Motor neuron (in vitro differentiated cells): ENCODE measurements at regions not wholly inside any gene's neighbourhood (a gene's known extent, or its start where the extent isn't known, plus 50 kb on each side); places are given as distances from the start of the nearest gene placed in this dataset.

Source experiments
- ATAC-seq, 8 experiments: fragments of 200-7000 bp; cut with Tn5 transposase; replicated peaks in 6 of 8; 2 replicates each; pipeline ENCODE4 v1.8.0; 2021; ENCODE audit warnings: mild to moderate bottlenecking in 8 of 8, moderate library complexity in 8 of 8
- H3K27ac ChIP-seq, 2 donors: fragments of 250-450 bp; sonication (Bioruptor Pico); 2 replicates each; pipeline ENCODE4 v1.9.0; 2021; ENCODE audit warnings: antibody characterized with exemption in 2 of 2, mild to moderate bottlenecking in 2 of 2, moderate library complexity in 1 of 2
- H3K4me1 ChIP-seq, 2 donors: fragments of 250-450 bp; sonication (Bioruptor Pico); replicated peaks in 1 of 2; 2 replicates each; pipeline ENCODE4 v1.6.1; 2021; ENCODE audit warnings: antibody characterized with exemption in 2 of 2, mild to moderate bottlenecking in 2 of 2, moderate library complexity in 1 of 2
- H3K4me3 ChIP-seq, 5 donors: fragments of 250-450 bp; sonication (Bioruptor Pico); 2 replicates each; pipeline ENCODE4 v1.9.0; 2021; ENCODE audit warnings: antibody characterized with exemption in 5 of 5, mild to moderate bottlenecking in 5 of 5, moderate library complexity in 4 of 5
- WGBS, 10 experiments: fragments of 450-650 bp; shearing (Covaris generic); methylation state at CpG; one replicate each; pipeline ENCODE4 v1.0.0; 2022; 5-methylcytosine and 5-hydroxymethylcytosine counted together
- in situ Hi-C, 9 experiments: fragments of 400-800 bp; cut with MboI; loops; one replicate each; pipeline ENCODE4 v1.15.0; 2021; ENCODE audit warnings: low sequenced_read_pairs in 9 of 9, low pct_unique_long_range_greater_than_20kb in 2 of 9; ENCODE audit not compliant: unreplicated experiment in 9 of 9

- Histone ChIP-seq H3K4me1 (peaks cover 10 to 16% of the 10 kb centered on the region in 2 donors), H3K4me3 (no peak overlapping the region), H3K27ac (no peak overlapping the region)
- no peak for ATAC-seq
- in situ Hi-C loops, result no loop called here
- WGBS, 10 experiments, result 40 to 100% (median 77%) methylated on average over 1 to 10 of the region's 16 CpGs; no CpG with 5 or more reads in 5 of the 10 experiments
Measured at GRCh38 chr3:13163848-13164382, 90.7 kb upstream of the IQSEC1 start.

- Histone ChIP-seq H3K4me3 (no peak overlapping the region), H3K27ac (no peak overlapping the region), H3K4me1 (peaks cover 10 to 16% of the 10 kb centered on the region in 2 donors)
- in situ Hi-C loops, result no loop called here
- WGBS, 10 experiments, result 0 to 100% (median 58%) methylated on average over 1 of the region's 9 CpGs; no CpG with 5 or more reads in 6 of the 10 experiments
- no peak for ATAC-seq
Measured at GRCh38 chr3:13162549-13163320, 89.5 kb upstream of the IQSEC1 start.

GRCh38 chr3:13161771-13162535 is 88.7 kb upstream of the IQSEC1 start:
- 80 to 100% (median 84%) methylated on average over 1 to 8 of the region's 18 CpGs; no CpG with 5 or more reads in 5 of the 10 experiments for WGBS, 10 experiments
- peak in 1 of 8 experiments; percentile 20 for ATAC-seq
- Histone ChIP-seq H3K27ac (no peak overlapping the region), H3K4me3 (no peak overlapping the region), H3K4me1 (peaks cover 10 to 16% of the 10 kb centered on the region in 2 donors)
- in situ Hi-C loops, result no loop called here

DNA sequence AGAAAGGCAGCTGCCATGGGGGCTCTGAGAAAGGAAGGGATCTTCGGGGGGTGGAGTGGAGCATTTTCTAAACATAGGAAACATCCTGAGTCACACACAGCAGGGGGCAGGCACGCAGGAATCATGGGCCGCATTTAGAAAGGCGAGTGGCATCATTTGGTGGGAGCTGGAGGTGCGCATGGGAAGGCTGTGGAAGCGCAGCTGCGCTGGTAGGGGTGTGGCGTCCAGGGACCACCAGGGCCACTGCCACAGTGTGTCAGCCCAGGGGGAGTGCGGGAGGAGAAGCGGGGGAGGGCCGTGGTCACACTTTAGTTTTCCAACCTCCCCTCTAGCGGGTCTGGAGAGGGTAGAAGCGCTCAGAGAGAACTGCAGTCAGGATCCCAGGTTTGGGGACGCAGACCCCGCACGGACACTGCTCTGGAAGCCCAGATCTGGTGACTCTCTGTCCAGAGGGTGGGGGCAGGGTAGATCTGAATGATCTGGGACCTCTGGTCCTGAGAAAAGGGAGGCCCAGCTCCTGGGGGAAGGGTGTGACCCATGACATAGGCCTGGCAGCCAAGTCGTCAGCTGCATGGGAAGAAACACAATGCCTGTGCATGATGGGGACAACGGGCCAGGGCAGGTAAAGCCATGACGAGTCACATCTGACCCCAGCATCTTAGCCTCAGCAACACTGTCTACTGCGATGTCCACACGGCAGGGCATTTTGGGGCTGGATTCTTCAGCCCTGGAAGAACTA is 88.0 kb upstream of the IQSEC1 start:
- peaks cover 10 to 16% of the 10 kb centered on the region in 2 donors for H3K4me1 ChIP-seq
- no peak overlapping the region for H3K27ac ChIP-seq
- peak; percentile 10 to 63 (median 42) for ATAC-seq
- no peak overlapping the region for H3K4me3 ChIP-seq
- WGBS, 10 experiments, result 33 to 82% (median 50%) methylated on average over 1 to 5 of the region's 21 CpGs; no CpG with 5 or more reads in 4 of the 10 experiments
- in situ Hi-C loops, result no loop called here

DNA sequence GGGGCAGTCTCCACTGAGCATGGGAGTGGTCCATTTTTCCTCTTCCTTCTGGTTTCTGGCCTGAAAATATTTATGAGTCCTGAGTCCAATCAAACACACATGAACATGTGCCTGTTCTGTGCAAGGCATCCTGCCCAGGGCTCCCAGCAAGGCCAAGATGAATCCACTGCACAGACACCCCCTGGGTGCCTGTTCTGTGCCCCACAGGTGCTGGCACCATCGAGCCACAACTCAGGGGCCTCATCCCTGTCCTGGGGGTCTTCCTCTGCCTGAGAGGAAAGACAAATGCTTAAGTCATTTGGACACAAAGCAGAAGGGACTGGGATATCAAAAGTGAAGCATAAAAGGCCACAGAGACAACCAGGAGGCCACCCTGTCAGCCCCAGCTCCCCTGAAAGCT is 87.4 kb upstream of the IQSEC1 start:
- in situ Hi-C loops, result no loop called here
- no peak overlapping the region for H3K27ac ChIP-seq
- 20 to 40% (median 22%) methylated on average over 1 of the region's 1 CpG; no CpG with 5 or more reads in 7 of the 10 experiments for WGBS, 10 experiments
- H3K4me3 ChIP-seq, result no peak overlapping the region
- peak in 7 of 8 experiments; percentile 15 to 44 (median 24) for ATAC-seq
- peaks cover 10 to 16% of the 10 kb centered on the region in 2 donors for H3K4me1 ChIP-seq

DNA sequence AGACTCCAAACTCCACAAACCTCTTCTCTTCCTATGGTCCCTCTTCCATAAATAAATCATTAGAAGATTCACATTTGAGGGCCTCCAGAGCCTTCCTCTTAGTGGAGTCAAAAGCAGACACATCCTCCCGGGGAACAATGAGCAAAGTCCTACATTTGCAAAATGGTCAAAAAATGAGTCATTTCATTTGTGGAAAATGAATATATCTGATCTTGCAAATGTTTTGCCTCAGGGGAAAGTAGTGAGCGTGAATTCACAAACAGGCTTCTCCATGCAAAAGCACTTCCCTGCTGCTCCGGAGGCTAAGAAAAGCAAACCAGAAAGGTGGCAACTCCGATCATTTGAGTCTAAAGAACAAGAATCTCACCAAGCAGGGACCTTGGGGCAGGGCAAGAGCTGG is 86.7 kb upstream of the IQSEC1 start:
- no peak overlapping the region for H3K27ac ChIP-seq
- peak in 3 of 8 experiments; percentile 79 to 87 (median 79) for ATAC-seq
- H3K4me1 ChIP-seq, result peaks cover 10 to 16% of the 10 kb centered on the region in 2 donors
- H3K4me3 ChIP-seq, result no peak overlapping the region
- 0 to 100% (median 82%) methylated on average over 1 to 4 of the region's 4 CpGs; no CpG with 5 or more reads in 2 of the 10 experiments for WGBS, 10 experiments
- in situ Hi-C loops, result no loop called here

DNA sequence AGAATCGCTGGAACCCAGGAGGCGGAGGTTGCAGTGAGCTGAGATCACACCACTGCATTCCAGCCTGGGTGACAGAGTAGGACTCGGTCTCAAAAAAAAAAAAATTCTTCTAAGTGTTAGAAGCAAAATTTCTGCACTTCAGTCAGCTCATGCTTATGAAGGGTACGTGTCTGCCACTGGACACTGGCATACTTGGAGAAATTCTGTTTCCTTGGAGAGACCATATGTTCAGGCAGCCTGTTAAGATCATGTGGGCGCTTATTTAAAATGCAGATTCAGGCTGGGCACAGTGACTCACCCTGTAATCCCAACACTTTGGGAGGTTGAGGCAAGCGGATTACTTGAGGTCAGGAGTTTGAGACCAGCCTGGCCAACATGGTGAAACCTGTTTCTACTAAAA is 85.6 kb upstream of the IQSEC1 start:
- H3K4me1 ChIP-seq, result peaks cover 10 to 16% of the 10 kb centered on the region in 2 donors
- no peak overlapping the region for H3K4me3 ChIP-seq
- 43 to 92% (median 83%) methylated on average over 1 to 6 of the region's 6 CpGs; no CpG with 5 or more reads in 3 of the 10 experiments for WGBS, 10 experiments
- H3K27ac ChIP-seq, result no peak overlapping the region
- ATAC-seq, result peak in 1 of 8 experiments; percentile 10
- in situ Hi-C loops, result no loop called here

GRCh38 chr3:13158408-13158807 is 85.2 kb upstream of the IQSEC1 start:
- no peak overlapping the region for H3K27ac ChIP-seq
- peaks cover 10 to 16% of the 10 kb centered on the region in 2 donors for H3K4me1 ChIP-seq
- in situ Hi-C loops, result no loop called here
- H3K4me3 ChIP-seq, result no peak overlapping the region
- 31 to 100% (median 63%) methylated on average over 1 to 5 of the region's 7 CpGs; no CpG with 5 or more reads in 6 of the 10 experiments for WGBS, 10 experiments
- peak in 1 of 8 experiments; percentile 84 for ATAC-seq

GRCh38 chr3:13157986-13158385 is 84.8 kb upstream of the IQSEC1 start:
- Histone ChIP-seq H3K4me1 (peaks cover 10 to 16% of the 10 kb centered on the region in 2 donors), H3K4me3 (no peak overlapping the region), H3K27ac (no peak overlapping the region)
- peak in 1 of 8 experiments; percentile 45 for ATAC-seq
- in situ Hi-C loops, result no loop called here
- WGBS, 10 experiments, result 17 to 88% (median 80%) methylated on average over 1 to 7 of the region's 8 CpGs; no CpG with 5 or more reads in 4 of the 10 experiments

DNA sequence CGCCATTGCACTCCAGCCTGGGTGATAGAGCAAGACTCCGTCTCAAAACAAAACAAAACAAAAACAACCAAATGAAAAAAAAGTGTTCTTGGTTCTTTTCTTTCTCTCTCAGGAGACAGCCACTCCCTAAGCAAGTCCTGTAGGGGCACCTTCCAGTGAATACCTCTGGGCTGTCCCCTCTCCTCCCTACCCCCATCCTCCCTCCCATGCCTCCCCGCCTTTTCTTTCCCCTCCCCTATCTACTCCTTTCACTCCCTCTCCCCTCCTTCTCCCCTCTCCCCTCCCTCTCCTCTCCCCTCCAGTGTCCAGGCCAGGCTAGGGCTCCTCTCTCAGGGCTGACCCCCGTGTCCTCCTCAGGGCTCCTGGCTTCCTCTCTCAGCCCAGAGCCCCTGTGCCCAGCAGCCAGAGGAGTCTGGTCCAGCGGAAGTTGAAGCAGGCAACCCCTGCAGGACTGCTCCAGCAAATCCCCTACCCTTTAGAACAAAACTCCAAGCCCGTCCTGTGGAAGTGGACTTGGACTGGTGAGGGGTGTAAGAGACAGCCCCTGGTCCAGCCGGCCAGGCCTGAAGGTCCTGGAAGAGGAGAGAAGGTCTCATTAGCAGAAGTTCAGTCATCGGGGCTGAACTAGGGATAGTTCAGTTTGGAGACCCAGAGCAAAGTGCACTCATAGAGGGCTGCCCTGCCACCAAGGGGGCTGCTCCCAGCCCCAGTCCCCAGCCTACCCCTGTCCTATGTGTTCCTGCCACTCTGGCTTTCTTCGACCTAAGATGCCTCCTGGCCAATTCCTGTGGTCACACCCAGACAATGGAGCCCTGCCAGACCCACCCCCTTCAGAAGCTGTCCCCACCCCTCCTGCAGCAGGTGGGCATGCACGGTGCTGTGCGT is 79.8 kb upstream of the IQSEC1 start:
- in situ Hi-C loops, result no loop called here
- no peak for ATAC-seq
- Histone ChIP-seq H3K4me1 (peaks cover 5 to 7% of the 10 kb centered on the region in 2 donors), H3K27ac (no peak overlapping the region), H3K4me3 (no peak overlapping the region)
- WGBS, 10 experiments, result 20 to 75% (median 59%) methylated on average over 1 to 2 of the region's 11 CpGs; no CpG with 5 or more reads in 6 of the 10 experiments

DNA sequence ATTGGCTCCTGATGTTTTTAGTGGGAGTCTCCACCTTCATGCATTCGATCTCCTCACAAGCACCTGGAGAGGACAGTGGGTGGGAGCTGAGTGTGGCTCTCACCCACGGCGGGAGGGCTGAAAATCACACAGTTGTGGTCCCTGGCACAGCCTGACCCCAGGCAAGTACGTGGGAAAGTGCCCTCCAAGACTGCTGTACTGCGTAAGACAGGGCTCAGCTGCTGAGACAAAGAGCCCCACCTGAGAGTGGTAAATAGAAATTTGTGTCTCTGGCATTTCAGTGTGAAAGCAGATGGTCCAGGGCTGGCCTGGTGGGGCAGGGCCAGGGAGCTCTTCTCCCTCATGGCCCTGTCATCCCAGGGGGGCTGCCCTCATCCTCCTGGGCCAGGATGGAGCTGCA is 77.4 kb upstream of the IQSEC1 start:
- Histone ChIP-seq H3K4me1 (peaks cover 5 to 7% of the 10 kb centered on the region in 2 donors), H3K27ac (no peak overlapping the region), H3K4me3 (no peak overlapping the region)
- 30 to 100% (median 80%) methylated on average over 1 to 3 of the region's 5 CpGs; no CpG with 5 or more reads in 6 of the 10 experiments for WGBS, 10 experiments
- ATAC-seq, result no peak
- in situ Hi-C loops, result no loop called here
